HUES48 (cell line): ENCODE measurements at regions not wholly inside any gene's neighbourhood (a gene's known extent, or its start where the extent isn't known, plus 50 kb on each side); places are given as distances from the start of the nearest gene placed in this dataset.
"Not testable (repeated sequence)": the region's sequence is repeated elsewhere in the genome, so short reads cannot be mapped to it uniquely, and the experiment has no call there.

Experiments
- H3K27ac ChIP-seq: one replicate; pipeline ENCODE4 v1.7.0; 2013; ENCODE audit warnings: low read depth, low read length, inconsistent platforms
- H3K27me3 ChIP-seq: 2 replicates; pipeline ENCODE4 v1.6.1; 2013; ENCODE audit warnings: mild to moderate bottlenecking, low read length; ENCODE audit not compliant: control insufficient read depth, insufficient read depth
- H3K36me3 ChIP-seq: 2 replicates; pipeline ENCODE4 v1.6.1; 2013; ENCODE audit warnings: low read length; ENCODE audit not compliant: control insufficient read depth, insufficient read depth
- H3K4me1 ChIP-seq: 2 replicates; pipeline ENCODE4 v1.6.1; 2013; ENCODE audit warnings: mild to moderate bottlenecking, low read length; ENCODE audit not compliant: control insufficient read depth, insufficient read depth
- H3K4me3 ChIP-seq: 2 replicates; pipeline ENCODE4 v1.5.1; 2013; ENCODE audit warnings: mild to moderate bottlenecking, low read depth, low read length
- H3K9ac ChIP-seq: 2 replicates; pipeline ENCODE4 v1.6.1; 2013; ENCODE audit warnings: mild to moderate bottlenecking, low read depth, low read length, moderate library complexity
- H3K9me3 ChIP-seq: 2 replicates; pipeline ENCODE4 v1.6.1; 2013; ENCODE audit warnings: low read length; ENCODE audit not compliant: control insufficient read depth, insufficient read depth

- Histone ChIP-seq H3K4me3 (no peak overlapping the region), H3K9ac (no peak overlapping the region), H3K27me3 (no peaks in the 10 kb centered on the region), H3K4me1 (no peaks in the 10 kb centered on the region), H3K36me3 (no peaks in the 10 kb centered on the region), H3K27ac (no peak overlapping the region), H3K9me3 (peaks cover 3% of the 10 kb centered on the region; the same call in 1 of the 2 replicates)
These were observed 210.0 kb downstream of the SPANXN3 start for GRCh38 chrX:143306991-143307937.

- H3K9me3 ChIP-seq = peaks cover 3% of the 10 kb centered on the region; the same call in 1 of the 2 replicates
- no peaks in the 10 kb centered on the region for H3K4me1 ChIP-seq
- H3K4me3 ChIP-seq = no peak overlapping the region
- no peak overlapping the region for H3K27ac ChIP-seq
- H3K27me3 ChIP-seq = no peaks in the 10 kb centered on the region
- H3K9ac ChIP-seq = no peak overlapping the region
- H3K36me3 ChIP-seq = no peaks in the 10 kb centered on the region
These were observed 212.8 kb downstream of the SPANXN3 start for GRCh38 chrX:143304518-143304917.

- Histone ChIP-seq H3K27me3 (no peaks in the 10 kb centered on the region), H3K9ac (no peak overlapping the region), H3K36me3 (no peaks in the 10 kb centered on the region), H3K9me3 (peaks cover 3% of the 10 kb centered on the region; the same call in 1 of the 2 replicates), H3K4me3 (no peak overlapping the region), H3K4me1 (no peaks in the 10 kb centered on the region), H3K27ac (no peak overlapping the region)
These were observed 213.2 kb downstream of the SPANXN3 start for GRCh38 chrX:143304025-143304424.

GRCh38 chrX:143298663-143299241 is 218.5 kb downstream of the SPANXN3 start:
- Histone ChIP-seq H3K27me3 (no peaks in the 10 kb centered on the region), H3K9me3 (peaks cover 16% of the 10 kb centered on the region), H3K4me1 (no peaks in the 10 kb centered on the region), H3K36me3 (no peaks in the 10 kb centered on the region), H3K27ac (no peak overlapping the region), H3K4me3 (no peak overlapping the region), H3K9ac (no peak overlapping the region)

GRCh38 chrX:143296521-143296920 is 220.8 kb downstream of the SPANXN3 start:
- Histone ChIP-seq H3K36me3 (no peaks in the 10 kb centered on the region), H3K27ac (no peak overlapping the region), H3K27me3 (no peaks in the 10 kb centered on the region), H3K4me3 (no peak overlapping the region), H3K9ac (no peak overlapping the region), H3K4me1 (no peaks in the 10 kb centered on the region), H3K9me3 (peaks cover 16% of the 10 kb centered on the region)

GRCh38 chrX:143287236-143287635 is 230.0 kb downstream of the SPANXN3 start:
- Histone ChIP-seq H3K36me3 (no peaks in the 10 kb centered on the region), H3K4me1 (no peaks in the 10 kb centered on the region), H3K9ac (no peak overlapping the region), H3K27ac (no peak overlapping the region), H3K9me3 (peaks cover 20% of the 10 kb centered on the region), H3K27me3 (no peaks in the 10 kb centered on the region), H3K4me3 (no peak overlapping the region)

GRCh38 chrX:143270317-143270716 is 244.6 kb downstream of the SPANXN4 start:
- no peak overlapping the region for H3K9ac ChIP-seq
- H3K4me3 ChIP-seq = no peak overlapping the region
- H3K27ac ChIP-seq = no peak overlapping the region
- no peaks in the 10 kb centered on the region for H3K36me3 ChIP-seq
- no peaks in the 10 kb centered on the region for H3K4me1 ChIP-seq
- no peaks in the 10 kb centered on the region for H3K27me3 ChIP-seq
- H3K9me3 ChIP-seq = peaks cover 50% of the 10 kb centered on the region

GRCh38 chrX:143244593-143244992 is 218.9 kb downstream of the SPANXN4 start:
- H3K9ac ChIP-seq, H3K4me3 ChIP-seq, H3K4me1 ChIP-seq, H3K27ac ChIP-seq, H3K36me3 ChIP-seq, H3K27me3 ChIP-seq: not testable (repeated sequence)
- H3K9me3 ChIP-seq = peaks cover 21% of the 10 kb centered on the region

GRCh38 chrX:143240658-143241057 is 214.9 kb downstream of the SPANXN4 start:
- H3K4me3 ChIP-seq = no peak overlapping the region
- H3K27me3 ChIP-seq = no peaks in the 10 kb centered on the region
- peaks cover 24% of the 10 kb centered on the region for H3K9me3 ChIP-seq
- no peaks in the 10 kb centered on the region for H3K36me3 ChIP-seq
- no peak overlapping the region for H3K9ac ChIP-seq
- no peaks in the 10 kb centered on the region for H3K4me1 ChIP-seq
- no peak overlapping the region for H3K27ac ChIP-seq

GRCh38 chrX:143231492-143231891 is 205.8 kb downstream of the SPANXN4 start:
- Histone ChIP-seq H3K4me3 (no peak overlapping the region), H3K4me1 (no peaks in the 10 kb centered on the region), H3K9ac (no peak overlapping the region), H3K36me3 (no peaks in the 10 kb centered on the region), H3K27me3 (no peaks in the 10 kb centered on the region), H3K9me3 (peaks cover 32% of the 10 kb centered on the region), H3K27ac (no peak overlapping the region)

GRCh38 chrX:143228600-143228999 is 202.9 kb downstream of the SPANXN4 start:
- not testable (repeated sequence) for H3K36me3 ChIP-seq

More at GRCh38 chrX:143228600-143228999, 202.9 kb downstream of the SPANXN4 start:
- H3K27me3 ChIP-seq, H3K4me1 ChIP-seq, H3K27ac ChIP-seq, H3K9ac ChIP-seq, H3K4me3 ChIP-seq: not testable (repeated sequence)
- peaks cover 28% of the 10 kb centered on the region for H3K9me3 ChIP-seq
